ENCODE measurements at regions not wholly inside any gene's neighbourhood (a gene's known extent, or its start where the extent isn't known, plus 50 kb on each side); places are given as distances from the start of the nearest gene placed in this dataset.

DNA sequence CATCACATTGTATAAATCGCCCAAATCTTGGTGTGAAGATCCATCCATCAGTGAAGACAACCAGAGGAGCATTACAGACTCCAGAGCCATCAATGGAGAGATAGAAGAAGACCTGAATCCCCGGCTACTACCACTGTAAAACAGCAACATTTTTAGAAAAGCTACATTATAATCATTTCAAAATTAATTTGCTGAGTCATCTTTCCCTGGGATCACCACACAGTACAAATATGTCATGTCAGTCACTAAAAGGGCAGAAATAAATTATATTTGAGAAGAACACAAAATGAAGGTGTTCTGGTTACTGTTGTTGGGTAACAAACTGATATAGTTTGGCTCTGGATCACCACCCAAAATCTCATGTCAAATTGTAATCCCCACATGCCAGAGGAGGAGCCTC is 218.5 kb upstream of the STT3B start:
- no peaks in the 10 kb centered on the region for H4K20me1 ChIP-seq (replicated peaks; ENCODE audit: control insufficient read depth, extremely low read depth, insufficient read depth, low read length)
- peaks cover 0 to under 1% of the 10 kb centered on the region in 2 experiments for H3K27me3 ChIP-seq (ENCODE audit: control insufficient read depth in 2 of 2, insufficient read depth in 2 of 2, low read length in 2 of 2)
- no peaks in the 10 kb centered on the region for H3K79me2 ChIP-seq (ENCODE audit: control insufficient read depth, insufficient read depth, low read length)
- H3K4me1 ChIP-seq (ENCODE audit: control insufficient read depth, extremely low read depth, insufficient read depth, low read length): no peaks in the 10 kb centered on the region
- BruUV-seq (replicated peaks): no TSS peak
- POLR2A ChIA-PET: no interaction called here
- no peak overlapping the region for H3K4me2 ChIP-seq (ENCODE audit: insufficient read depth, low read length)
- CTCF ChIA-PET: interaction anchor here (0.5 kb wide), 1 partner anchor 1014 kb away, joined by 3 read pairs; no protein-coding TSS in a partner anchor
- TF ChIP-seq JUN (IDR thresholded peaks at IDR 0.05; ENCODE audit: borderline replicate concordance, insufficient read depth, insufficient read length, low read depth) (no peak), FOS (IDR thresholded peaks at IDR 0.05; ENCODE audit: borderline replicate concordance, insufficient read depth, low read length) (no peak), MYC (IDR thresholded peaks at IDR 0.05; ENCODE audit: low read depth, low read length) (no peak), POLR2A (IDR thresholded peaks at IDR 0.05; ENCODE audit: low read depth, low read length) (no peak), GATA2 (IDR thresholded peaks at IDR 0.05; ENCODE audit: insufficient read depth, insufficient read length, low read depth, low read length) (no peak), POLR2AphosphoS5 (IDR thresholded peaks at IDR 0.05; ENCODE audit: insufficient read depth, low read depth, low read length) (no peak), EZH2 (IDR thresholded peaks at IDR 0.05; ENCODE audit: borderline replicate concordance, low read depth, low read length, severe bottlenecking) (no peak)
- TF ChIP-seq, protein P1, sequence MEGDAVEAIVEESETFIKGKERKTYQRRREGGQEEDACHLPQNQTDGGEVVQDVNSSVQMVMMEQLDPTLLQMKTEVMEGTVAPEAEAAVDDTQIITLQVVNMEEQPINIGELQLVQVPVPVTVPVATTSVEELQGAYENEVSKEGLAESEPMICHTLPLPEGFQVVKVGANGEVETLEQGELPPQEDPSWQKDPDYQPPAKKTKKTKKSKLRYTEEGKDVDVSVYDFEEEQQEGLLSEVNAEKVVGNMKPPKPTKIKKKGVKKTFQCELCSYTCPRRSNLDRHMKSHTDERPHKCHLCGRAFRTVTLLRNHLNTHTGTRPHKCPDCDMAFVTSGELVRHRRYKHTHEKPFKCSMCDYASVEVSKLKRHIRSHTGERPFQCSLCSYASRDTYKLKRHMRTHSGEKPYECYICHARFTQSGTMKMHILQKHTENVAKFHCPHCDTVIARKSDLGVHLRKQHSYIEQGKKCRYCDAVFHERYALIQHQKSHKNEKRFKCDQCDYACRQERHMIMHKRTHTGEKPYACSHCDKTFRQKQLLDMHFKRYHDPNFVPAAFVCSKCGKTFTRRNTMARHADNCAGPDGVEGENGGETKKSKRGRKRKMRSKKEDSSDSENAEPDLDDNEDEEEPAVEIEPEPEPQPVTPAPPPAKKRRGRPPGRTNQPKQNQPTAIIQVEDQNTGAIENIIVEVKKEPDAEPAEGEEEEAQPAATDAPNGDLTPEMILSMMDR (IDR thresholded peaks at IDR 0.05; ENCODE audit: extremely low read depth in 1 of 2, insufficient read depth in 1 of 2, low read depth in 1 of 2, low read length in 2 of 2): no peak
- TF ChIP-seq, protein P2, sequence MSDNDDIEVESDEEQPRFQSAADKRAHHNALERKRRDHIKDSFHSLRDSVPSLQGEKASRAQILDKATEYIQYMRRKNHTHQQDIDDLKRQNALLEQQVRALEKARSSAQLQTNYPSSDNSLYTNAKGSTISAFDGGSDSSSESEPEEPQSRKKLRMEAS (IDR thresholded peaks at IDR 0.05; ENCODE audit: insufficient read depth, insufficient read length): no peak
- no peaks in the 10 kb centered on the region for H3K36me3 ChIP-seq (ENCODE audit: control insufficient read depth in 2 of 2, extremely low read depth in 1 of 2, insufficient read depth in 2 of 2, low read length in 2 of 2)
- intact Hi-C loops (cut with micrococcal nuclease) (no loop called here), dilution Hi-C loops (cut with MboI; ENCODE audit: extremely low pct_ligation_motif_present, low sequenced_read_pairs) (no loop called here)
- DNase-seq (ENCODE audit: low read depth, low spot score): no peak
- H2AFZ ChIP-seq (ENCODE audit: low read depth, low read length): no peak overlapping the region
- no peak overlapping the region for H3K4me3 ChIP-seq (replicated peaks in 1 of 3; ENCODE audit: insufficient read depth in 1 of 3, low read depth in 1 of 3, low read length in 3 of 3)
- FAIRE-seq: no peak
- no peaks in the 10 kb centered on the region for H3K9me1 ChIP-seq (replicated peaks; ENCODE audit: control insufficient read depth, extremely low read depth, insufficient read depth, low read length)
- no peak overlapping the region for H3K27ac ChIP-seq (ENCODE audit: insufficient read depth, low read depth, low read length)
- no peak overlapping the region for H3K9ac ChIP-seq (replicated peaks; ENCODE audit: extremely low read depth, insufficient read depth, low read length)
- no peaks in the 10 kb centered on the region for H3K9me3 ChIP-seq (replicated peaks; ENCODE audit: control insufficient read depth, insufficient read depth, low read length)

All from endothelial cell of umbilical vein (primary cell).